HG03521 (cell line): ENCODE measurements at regions not wholly inside any gene's neighbourhood (a gene's known extent, or its start where the extent isn't known, plus 50 kb on each side); places are given as distances from the start of the nearest gene placed in this dataset.
"Not testable (repeated sequence)": the region's sequence is repeated elsewhere in the genome, so short reads cannot be mapped to it uniquely, and the experiment has no call there.

Experiments used
- ATAC-seq: cut with Tn5 transposase; IDR thresholded peaks from one replicate; pipeline ENCODE4 v1.9.1; 2021; ENCODE audit warnings: mild to moderate bottlenecking, moderate library complexity; ENCODE audit not compliant: unreplicated experiment

- no peak for ATAC-seq
Observed at GRCh38 chr3:69491975-69492374, 106.1 kb upstream of the FRMD4B start.

GRCh38 chr3:69490971-69491370 lies 105.1 kb upstream of the FRMD4B start:
- ATAC-seq = no peak

GRCh38 chr3:69490235-69490634 lies 104.3 kb upstream of the FRMD4B start:
- ATAC-seq = no peak

GRCh38 chr3:69488026-69488425 lies 102.1 kb upstream of the FRMD4B start:
- no peak for ATAC-seq

GRCh38 chr3:69485489-69485888 lies 99.6 kb upstream of the FRMD4B start:
- ATAC-seq = no peak

GRCh38 chr3:69484507-69485393 lies 98.9 kb upstream of the FRMD4B start:
- no peak for ATAC-seq

- no peak for ATAC-seq
Observed at GRCh38 chr3:69483449-69483848, 97.6 kb upstream of the FRMD4B start.

- ATAC-seq = not testable (repeated sequence)
Observed at GRCh38 chr3:69480986-69481385, 95.1 kb upstream of the FRMD4B start.

- ATAC-seq = no peak
Observed at GRCh38 chr3:69474186-69474585, 88.3 kb upstream of the FRMD4B start.

GRCh38 chr3:69472093-69472492 lies 86.2 kb upstream of the FRMD4B start:
- no peak for ATAC-seq

- no peak for ATAC-seq
Observed at GRCh38 chr3:69463531-69463930, 77.6 kb upstream of the FRMD4B start.

GRCh38 chr3:69462826-69463100 lies 76.9 kb upstream of the FRMD4B start:
- ATAC-seq = no peak

- no peak for ATAC-seq
Observed at GRCh38 chr3:69462022-69462825, 76.3 kb upstream of the FRMD4B start.

- ATAC-seq = no peak
Observed at GRCh38 chr3:69460034-69460433, 74.1 kb upstream of the FRMD4B start.

GRCh38 chr3:69458803-69459365 lies 73.0 kb upstream of the FRMD4B start:
- ATAC-seq = no peak

- no peak for ATAC-seq
Observed at GRCh38 chr3:69456631-69457030, 70.7 kb upstream of the FRMD4B start.

- ATAC-seq = no peak
Observed at GRCh38 chr3:69454204-69454787, 68.4 kb upstream of the FRMD4B start.

- no peak for ATAC-seq
Observed at GRCh38 chr3:69452295-69452694, 66.4 kb upstream of the FRMD4B start.

GRCh38 chr3:69451594-69451993 lies 65.7 kb upstream of the FRMD4B start:
- ATAC-seq = no peak

- ATAC-seq = no peak
Observed at GRCh38 chr3:69448877-69449276, 63.0 kb upstream of the FRMD4B start.

GRCh38 chr3:69446402-69447072 lies 60.6 kb upstream of the FRMD4B start:
- ATAC-seq = no peak
